GOT3 (cell line): ENCODE measurements at regions not wholly inside any gene's neighbourhood (a gene's known extent, or its start where the extent isn't known, plus 50 kb on each side); places are given as distances from the start of the nearest gene placed in this dataset.

Experiments used
- DNase-seq: peaks from one replicate; lab custom pipeline; 2025; ENCODE audit warnings: mixed read lengths; lab: John Stamatoyannopoulos, UW

GRCh38 chr6:25038300-25038699, 102.5 kb upstream of the RIPOR2 start:
- no peak for DNase-seq

GRCh38 chr6:25038999-25039398, 103.2 kb upstream of the RIPOR2 start:
- DNase-seq = no peak

GRCh38 chr6:25041485-25042035, 105.8 kb upstream of the RIPOR2 start:
- no peak for DNase-seq

- DNase-seq = no peak
These were observed 106.3 kb upstream of the RIPOR2 start for GRCh38 chr6:25042036-25042521.

- DNase-seq = no peak
These were observed 106.8 kb upstream of the RIPOR2 start for GRCh38 chr6:25042536-25042935.

- DNase-seq = no peak
These were observed 107.4 kb upstream of the RIPOR2 start for GRCh38 chr6:25042984-25043725.

GRCh38 chr6:25043892-25044291, 108.1 kb upstream of the RIPOR2 start:
- no peak for DNase-seq

GRCh38 chr6:25046942-25047341, 111.2 kb upstream of the RIPOR2 start:
- no peak for DNase-seq

- no peak for DNase-seq
These were observed 114.6 kb upstream of the RIPOR2 start for GRCh38 chr6:25050356-25050755.

GRCh38 chr6:25051083-25051482, 115.3 kb upstream of the RIPOR2 start:
- DNase-seq = no peak

- DNase-seq = no peak
These were observed 116.4 kb upstream of the RIPOR2 start for GRCh38 chr6:25052181-25052580.

GRCh38 chr6:25053875-25054371, 118.2 kb upstream of the RIPOR2 start:
- no peak for DNase-seq

GRCh38 chr6:25054469-25054868, 118.7 kb upstream of the RIPOR2 start:
- no peak for DNase-seq

- no peak for DNase-seq
These were observed 120.4 kb upstream of the RIPOR2 start for GRCh38 chr6:25056130-25056529.

GRCh38 chr6:25057111-25057905, 121.5 kb upstream of the RIPOR2 start:
- DNase-seq = no peak

- no peak for DNase-seq
These were observed 122.7 kb upstream of the RIPOR2 start for GRCh38 chr6:25058441-25058840.

GRCh38 chr6:25058941-25059340, 123.2 kb upstream of the RIPOR2 start:
- no peak for DNase-seq

GRCh38 chr6:25060522-25060921, 124.8 kb upstream of the RIPOR2 start:
- no peak for DNase-seq

- no peak for DNase-seq
These were observed 125.7 kb upstream of the RIPOR2 start for GRCh38 chr6:25061289-25061936.

GRCh38 chr6:25062070-25062811, 126.5 kb upstream of the RIPOR2 start:
- DNase-seq = no peak

GRCh38 chr6:25064006-25064405, 128.2 kb upstream of the RIPOR2 start:
- no peak for DNase-seq

- DNase-seq = no peak
These were observed 129.9 kb upstream of the RIPOR2 start for GRCh38 chr6:25065666-25066065.
